IMR-90 (cell line): ENCODE measurements at regions not wholly inside any gene's neighbourhood (a gene's known extent, or its start where the extent isn't known, plus 50 kb on each side); places are given as distances from the start of the nearest gene placed in this dataset.

Experiments
- ATAC-seq: fragments of 200-7000 bp; cut with Tn5 transposase; 2 replicates; pipeline ENCODE4 v1.9.1; 2020; ENCODE audit warnings: low read depth, mild to moderate bottlenecking, moderate library complexity
- BruUV-seq: library from RNA; stranded (reverse); fragments of 400-500 nt; replicated peaks from 2 replicates; lab custom pipeline; 2021; lab: Mats Ljungman, UMichigan
- CTCF ChIA-PET: fragments of 300-600 bp; formaldehyde crosslinking; extraction: SDS; loops from one replicate; lab custom pipeline; 2021; ENCODE audit warnings: antibody characterized with exemption; lab: Yijun Ruan, JAX
- POLR2A ChIA-PET: fragments of 300-600 bp; sonication (Branson Sonifier 250); formaldehyde crosslinking; loops from one replicate; lab custom pipeline; 2022; ENCODE audit warnings: antibody characterized with exemption; ENCODE audit not compliant: unreplicated experiment; lab: Charles Lee
- DNase-seq: peaks from one replicate; pipeline ENCODE4 v3.0.0; 2013
- H2AFZ ChIP-seq: replicated peaks from 2 replicates; pipeline ENCODE3; 2013; ENCODE audit warnings: low read length, mild to moderate bottlenecking; ENCODE audit not compliant: poor library complexity
- H2AK5ac ChIP-seq: 2 replicates; pipeline ENCODE4 v1.6.1; 2013; ENCODE audit warnings: low read depth, low read length, inconsistent platforms
- H2AK9ac ChIP-seq: replicated peaks from 2 replicates; pipeline ENCODE3; 2013; ENCODE audit warnings: mild to moderate bottlenecking, low read depth, low read length, moderate library complexity; ENCODE audit not compliant: poor library complexity
- H2BK120ac ChIP-seq: 2 replicates; pipeline ENCODE4 v1.6.1; 2013; ENCODE audit warnings: low read depth, low read length, inconsistent platforms
- H2BK15ac ChIP-seq: 3 replicates; pipeline ENCODE4 v1.6.1; 2013; ENCODE audit warnings: low read depth, low read length, inconsistent platforms
- H2BK20ac ChIP-seq: 2 replicates; pipeline ENCODE4 v1.6.1; 2013; ENCODE audit warnings: low read depth, mild to moderate bottlenecking, inconsistent platforms, low read length, moderate library complexity
- H2BK5ac ChIP-seq: 2 replicates; pipeline ENCODE4 v1.6.1; 2013; ENCODE audit warnings: mild to moderate bottlenecking, low read depth, low read length, inconsistent platforms; ENCODE audit not compliant: poor library complexity, severe bottlenecking
- H3K14ac ChIP-seq: replicated peaks from 2 replicates; pipeline ENCODE4 v1.6.1; 2013; ENCODE audit warnings: low read depth, low read length, inconsistent platforms
- H3K18ac ChIP-seq: 2 replicates; pipeline ENCODE4 v1.6.1; 2013; ENCODE audit warnings: low read depth, low read length, control low read depth
- H3K23ac ChIP-seq: 2 replicates; pipeline ENCODE4 v1.6.1; 2013; ENCODE audit warnings: low read depth, low read length, inconsistent platforms
- H3K27ac ChIP-seq: 2 replicates; pipeline ENCODE4 v1.5.1; 2013; ENCODE audit warnings: mild to moderate bottlenecking, control low read depth, low read length; ENCODE audit not compliant: insufficient read depth
- H3K27me3 ChIP-seq: 2 replicates; pipeline ENCODE4 v1.6.1; 2013; ENCODE audit warnings: low read length; ENCODE audit not compliant: control insufficient read depth, insufficient read depth
- H3K36me3 ChIP-seq: 2 replicates; pipeline ENCODE4 v1.6.1; 2013; ENCODE audit warnings: low read length, mixed read lengths; ENCODE audit not compliant: control insufficient read depth, insufficient read depth
- H3K4ac ChIP-seq: 2 replicates; pipeline ENCODE4 v1.6.1; 2013; ENCODE audit warnings: low read depth, low read length, inconsistent platforms
- H3K4me1 ChIP-seq: 2 replicates; pipeline ENCODE4 v1.6.1; 2013; ENCODE audit warnings: low read length, mixed read lengths; ENCODE audit not compliant: control insufficient read depth, insufficient read depth
- H3K4me2 ChIP-seq: 2 replicates; pipeline ENCODE4 v1.6.1; 2013; ENCODE audit warnings: low read depth, mild to moderate bottlenecking, control low read depth, low read length, moderate library complexity
- H3K4me3 ChIP-seq: 2 replicates; pipeline ENCODE4 v1.5.1; 2013; ENCODE audit warnings: low read depth, mild to moderate bottlenecking, control low read depth, low read length, moderate library complexity; ENCODE audit not compliant: insufficient read depth
- H3K56ac ChIP-seq: 2 replicates; pipeline ENCODE4 v1.6.1; 2013; ENCODE audit warnings: low read length, inconsistent platforms; ENCODE audit not compliant: insufficient read depth; ENCODE audit errors: extremely low read depth
- H3K79me1 ChIP-seq, 2 experiments: 2 replicates each; pipeline ENCODE4 v1.6.1; 2013; ENCODE audit warnings: low read length in 2 of 2, inconsistent platforms in 1 of 2, low read depth in 1 of 2
- H3K9ac ChIP-seq: 2 replicates; pipeline ENCODE4 v1.6.1; 2013; ENCODE audit warnings: low read depth, low read length, control low read depth
- H3K9me1 ChIP-seq: 2 replicates; pipeline ENCODE4 v1.6.1; 2013; ENCODE audit warnings: low read length, inconsistent platforms; ENCODE audit not compliant: insufficient read depth
- H3K9me3 ChIP-seq: 2 replicates; pipeline ENCODE4 v1.6.1; 2013; ENCODE audit warnings: low read length; ENCODE audit not compliant: control insufficient read depth, insufficient read depth
- H4K20me1 ChIP-seq: 2 replicates; pipeline ENCODE4 v1.6.1; 2013; ENCODE audit warnings: low read length, inconsistent platforms; ENCODE audit not compliant: insufficient read depth
- H4K5ac ChIP-seq: 2 replicates; pipeline ENCODE4 v1.6.1; 2013; ENCODE audit warnings: mild to moderate bottlenecking, low read depth, low read length, control low read depth
- H4K8ac ChIP-seq, 2 experiments: 2 replicates each; pipeline ENCODE4 v1.6.1; 2013; ENCODE audit warnings: low read depth in 2 of 2, low read length in 2 of 2, control low read depth in 1 of 2, inconsistent platforms in 1 of 2
- H4K91ac ChIP-seq: 2 replicates; pipeline ENCODE4 v1.6.1; 2013; ENCODE audit warnings: low read depth, low read length, inconsistent platforms; ENCODE audit not compliant: insufficient read depth
- BHLHE40 ChIP-seq: fragments of 150-350 bp; IDR thresholded peaks from 2 replicates; pipeline ENCODE4 v1.6.1; 2016; ENCODE audit warnings: mild to moderate bottlenecking, low read depth, low read length
- CTCF ChIP-seq: conservative IDR thresholded peaks from 2 replicates; pipeline ENCODE4 v1.5.1; 2012; ENCODE audit warnings: mild to moderate bottlenecking, low read depth, low read length, improper control_type of control experiment
- FOS ChIP-seq: fragments of 150-350 bp; IDR thresholded peaks from 2 replicates; pipeline ENCODE4 v1.6.1; 2016; ENCODE audit warnings: low read depth, low read length
- MAFK ChIP-seq: IDR thresholded peaks from 2 replicates; pipeline ENCODE4 v1.6.1; 2012; ENCODE audit warnings: low read depth, low read length, improper control_type of control experiment
- MAZ ChIP-seq: IDR thresholded peaks from 2 replicates; pipeline ENCODE4 v1.6.1; 2012; ENCODE audit warnings: low read depth, mild to moderate bottlenecking, low read length, improper control_type of control experiment, moderate library complexity, borderline replicate concordance
- MXI1 ChIP-seq: IDR thresholded peaks from 2 replicates; pipeline ENCODE4 v1.6.1; 2012; ENCODE audit warnings: low read depth, mild to moderate bottlenecking, low read length, moderate library complexity, borderline replicate concordance
- NFE2L2 ChIP-seq: fragments of 150-350 bp; IDR thresholded peaks from 2 replicates; pipeline ENCODE4 v1.6.1; 2016; ENCODE audit warnings: low read depth, mild to moderate bottlenecking, low read length
- POLR2A ChIP-seq: IDR thresholded peaks from 2 replicates; pipeline ENCODE4 v1.6.1; 2012; ENCODE audit warnings: mild to moderate bottlenecking, low read depth, low read length
- RAD21 ChIP-seq: IDR thresholded peaks from 2 replicates; pipeline ENCODE4 v1.6.1; 2012; ENCODE audit warnings: low read length, improper control_type of control experiment
- SMC3 ChIP-seq: fragments of 150-350 bp; IDR thresholded peaks from 2 replicates; pipeline ENCODE4 v1.6.1; 2016; ENCODE audit warnings: low read depth, mild to moderate bottlenecking, antibody characterized with exemption, low read length, moderate library complexity
- USF2 ChIP-seq: fragments of 150-350 bp; IDR thresholded peaks from 2 replicates; pipeline ENCODE4 v1.6.1; 2017; ENCODE audit warnings: mild to moderate bottlenecking, antibody characterized with exemption, low read length, low read depth
- WGBS, 2 experiments: methylation state at CpG; one replicate each; pipeline versions ENCODE4 v1.1.5 to v1.1.7; 2013; ENCODE audit warnings: missing lambda C conversion rate in 2 of 2; ENCODE audit not compliant: insufficient read length in 1 of 2; ENCODE audit errors: extremely low coverage in 2 of 2; 5-methylcytosine and 5-hydroxymethylcytosine counted together
- dilution Hi-C: fragments of 300-500 bp; cut with HindIII; formaldehyde crosslinking; loops from one replicate; pipeline ENCODE4 v1.14.3; 2018; ENCODE audit warnings: low sequenced_read_pairs; ENCODE audit not compliant: unreplicated experiment
- in situ Hi-C: fragments of 300-500 bp; cut with MboI; formaldehyde crosslinking; loops from 3 replicates; pipeline ENCODE4 v1.14.3; 2019; ENCODE audit warnings: low sequenced_read_pairs, inconsistent platforms, mixed read lengths
- intact Hi-C: fragments of 100-400 bp; cut with micrococcal nuclease; formaldehyde crosslinking; loops from 2 replicates; pipeline ENCODE4 v1.10.0; 2022

- H3K4me2 ChIP-seq = no peak overlapping the region
- H2BK20ac ChIP-seq = no peak overlapping the region
- no peaks in the 10 kb centered on the region for H3K36me3 ChIP-seq
- H3K4ac ChIP-seq = no peak overlapping the region
- no TSS peak for BruUV-seq
- H2BK15ac ChIP-seq = no peak overlapping the region
- no peaks in the 10 kb centered on the region for H3K9me3 ChIP-seq
- ATAC-seq (no peak), DNase-seq (no peak)
- in situ Hi-C loops = no loop called here
- H2BK5ac ChIP-seq = no peak overlapping the region
- POLR2A ChIA-PET = no interaction called here
- no peak overlapping the region for H3K14ac ChIP-seq
- H3K23ac ChIP-seq = no peak overlapping the region
- no peaks in the 10 kb centered on the region for H3K9me1 ChIP-seq
- no peak overlapping the region for H2AK9ac ChIP-seq
- CTCF ChIA-PET = no interaction called here
- H4K20me1 ChIP-seq = no peaks in the 10 kb centered on the region
- intact Hi-C loops = no loop called here
- H3K56ac ChIP-seq = no peak overlapping the region
- H3K27ac ChIP-seq = no peak overlapping the region
- H3K4me3 ChIP-seq = no peak overlapping the region
- dilution Hi-C loops = no loop called here
- H4K8ac ChIP-seq = no peak overlapping the region
- no peak overlapping the region for H3K9ac ChIP-seq
- no CpG with 5 or more reads among the region's 6 CpGs for WGBS, 2 experiments
- H2AK5ac ChIP-seq = no peak overlapping the region
- no peaks in the 10 kb centered on the region for H3K79me1 ChIP-seq
- no peak overlapping the region for H4K91ac ChIP-seq
- H2AFZ ChIP-seq = no peak overlapping the region
- H4K5ac ChIP-seq = no peak overlapping the region
- H3K27me3 ChIP-seq = no peaks in the 10 kb centered on the region
- no peak for TF ChIP-seq MAZ
- TF ChIP-seq MXI1 = no peak
- no peak for TF ChIP-seq MAFK
- TF ChIP-seq BHLHE40 = no peak
- no peak for TF ChIP-seq RAD21
- no peak for TF ChIP-seq POLR2A
- no peak for TF ChIP-seq USF2
- TF ChIP-seq SMC3 = no peak
- TF ChIP-seq FOS = no peak
- TF ChIP-seq NFE2L2 = no peak
- TF ChIP-seq CTCF = no peak
- no peaks in the 10 kb centered on the region for H3K4me1 ChIP-seq
- no peak overlapping the region for H2BK120ac ChIP-seq
- H3K18ac ChIP-seq = no peak overlapping the region
Observed at GRCh38 chrX:137667776-137668175, 101.8 kb downstream of the ZIC3 start.
